Upper lobe of right lung (tissue), 1 donor: ENCODE measurements at regions not wholly inside any gene's neighbourhood (a gene's known extent, or its start where the extent isn't known, plus 50 kb on each side); places are given as distances from the start of the nearest gene placed in this dataset.
A peak's percentile ranks its signal among the peaks of the same experiment; 100 is the strongest.

ENCODE experiments used
- ATAC-seq: fragments of 200-7000 bp; cut with Tn5 transposase; one replicate; pipeline ENCODE4 v1.9.1; 2020; ENCODE audit warnings: mild to moderate bottlenecking, moderate library complexity
- DNase-seq: peaks from one replicate; pipeline ENCODE4 v3.0.0-alpha.2; 2020
- H3K27ac ChIP-seq: fragments of 200-600 bp; one replicate; pipeline ENCODE4 v1.8.0; 2022
- H3K27me3 ChIP-seq: fragments of 200-600 bp; one replicate; pipeline ENCODE4 v1.8.0; 2022; ENCODE audit warnings: mild to moderate bottlenecking
- H3K36me3 ChIP-seq: fragments of 200-600 bp; one replicate; pipeline ENCODE4 v1.8.0; 2022
- H3K4me1 ChIP-seq: fragments of 200-600 bp; one replicate; pipeline ENCODE4 v1.8.0; 2022
- H3K4me3 ChIP-seq: fragments of 200-600 bp; one replicate; pipeline ENCODE4 v1.8.0; 2022; ENCODE audit warnings: mild to moderate bottlenecking
- H3K9me3 ChIP-seq: fragments of 200-600 bp; one replicate; pipeline ENCODE4 v1.8.0; 2022
- intact Hi-C: fragments of 100-400 bp; cut with DNase I; formaldehyde crosslinking; loops from one replicate; pipeline ENCODE4 v1.11.0; 2022
- TF ChIP-seq, protein P1 (sequence below): fragments of 200-600 bp; IDR thresholded peaks from one replicate; pipeline ENCODE4 v1.8.0; 2022; ENCODE audit warnings: antibody characterized with exemption
- donor health status: DM: no; HTN: yes; CAD: no; lungs with severe emphysema.

GRCh38 chr6:85017352-85017751 is 253.0 kb upstream of the TBX18 start:
- Histone ChIP-seq H3K4me1 (no peaks in the 10 kb centered on the region), H3K27me3 (no peaks in the 10 kb centered on the region), H3K36me3 (no peaks in the 10 kb centered on the region), H3K4me3 (no peak overlapping the region), H3K9me3 (no peaks in the 10 kb centered on the region), H3K27ac (no peak overlapping the region)
- DNase-seq = no peak
- TF ChIP-seq, protein P1, sequence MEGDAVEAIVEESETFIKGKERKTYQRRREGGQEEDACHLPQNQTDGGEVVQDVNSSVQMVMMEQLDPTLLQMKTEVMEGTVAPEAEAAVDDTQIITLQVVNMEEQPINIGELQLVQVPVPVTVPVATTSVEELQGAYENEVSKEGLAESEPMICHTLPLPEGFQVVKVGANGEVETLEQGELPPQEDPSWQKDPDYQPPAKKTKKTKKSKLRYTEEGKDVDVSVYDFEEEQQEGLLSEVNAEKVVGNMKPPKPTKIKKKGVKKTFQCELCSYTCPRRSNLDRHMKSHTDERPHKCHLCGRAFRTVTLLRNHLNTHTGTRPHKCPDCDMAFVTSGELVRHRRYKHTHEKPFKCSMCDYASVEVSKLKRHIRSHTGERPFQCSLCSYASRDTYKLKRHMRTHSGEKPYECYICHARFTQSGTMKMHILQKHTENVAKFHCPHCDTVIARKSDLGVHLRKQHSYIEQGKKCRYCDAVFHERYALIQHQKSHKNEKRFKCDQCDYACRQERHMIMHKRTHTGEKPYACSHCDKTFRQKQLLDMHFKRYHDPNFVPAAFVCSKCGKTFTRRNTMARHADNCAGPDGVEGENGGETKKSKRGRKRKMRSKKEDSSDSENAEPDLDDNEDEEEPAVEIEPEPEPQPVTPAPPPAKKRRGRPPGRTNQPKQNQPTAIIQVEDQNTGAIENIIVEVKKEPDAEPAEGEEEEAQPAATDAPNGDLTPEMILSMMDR = no peak
- ATAC-seq = no peak
- intact Hi-C loops = no loop called here

- Histone ChIP-seq H3K36me3 (no peaks in the 10 kb centered on the region), H3K4me1 (no peaks in the 10 kb centered on the region), H3K9me3 (no peaks in the 10 kb centered on the region), H3K27me3 (no peaks in the 10 kb centered on the region), H3K4me3 (no peak overlapping the region), H3K27ac (no peak overlapping the region)
- ATAC-seq (no peak), DNase-seq (no peak)
- intact Hi-C loops = no loop called here
- TF ChIP-seq, protein P1 = no peak
These were observed 252.3 kb upstream of the TBX18 start for GRCh38 chr6:85016726-85017125.

- TF ChIP-seq, protein P1 = peak; percentile 63
- Histone ChIP-seq H3K36me3 (no peaks in the 10 kb centered on the region), H3K4me1 (no peaks in the 10 kb centered on the region), H3K27me3 (no peaks in the 10 kb centered on the region), H3K27ac (no peak overlapping the region), H3K4me3 (no peak overlapping the region), H3K9me3 (no peaks in the 10 kb centered on the region)
- DNase-seq = peak; percentile 69
- peak; percentile 85 for ATAC-seq
- intact Hi-C loops = no loop called here
These were observed 251.1 kb upstream of the TBX18 start for GRCh38 chr6:85015396-85015990.

DNA sequence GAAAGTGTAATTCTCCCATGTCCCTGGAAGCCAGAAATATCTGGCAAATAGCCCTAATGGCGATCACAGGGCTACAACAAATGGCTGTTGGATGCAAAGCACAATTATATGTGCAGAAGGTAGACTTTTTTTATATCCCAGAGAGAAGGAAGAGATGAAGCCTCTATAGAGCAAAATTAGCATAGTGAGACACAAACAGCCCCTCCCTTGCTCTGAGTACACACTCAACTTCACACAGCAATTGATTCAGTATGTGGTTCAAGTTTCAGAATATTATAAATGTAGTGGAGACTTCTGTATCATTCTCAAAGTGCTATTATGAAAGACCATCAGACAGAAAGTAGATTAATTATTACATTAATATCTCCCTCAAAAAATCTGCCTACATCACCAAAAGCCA is 246.5 kb upstream of the TBX18 start:
- Histone ChIP-seq H3K36me3 (no peaks in the 10 kb centered on the region), H3K4me1 (no peaks in the 10 kb centered on the region), H3K27me3 (no peaks in the 10 kb centered on the region), H3K27ac (no peak overlapping the region), H3K4me3 (no peak overlapping the region), H3K9me3 (no peaks in the 10 kb centered on the region)
- ATAC-seq (no peak), DNase-seq (no peak)
- TF ChIP-seq, protein P1 = no peak
- intact Hi-C loops = no loop called here

- no peak overlapping the region for H3K4me3 ChIP-seq
- no peaks in the 10 kb centered on the region for H3K36me3 ChIP-seq
- H3K9me3 ChIP-seq = no peaks in the 10 kb centered on the region
- intact Hi-C loops = no loop called here
- ATAC-seq (no peak), DNase-seq (no peak)
- no peaks in the 10 kb centered on the region for H3K27me3 ChIP-seq
- TF ChIP-seq, protein P1 = no peak
- H3K27ac ChIP-seq = no peak overlapping the region
- H3K4me1 ChIP-seq = no peaks in the 10 kb centered on the region
These were observed 244.1 kb upstream of the TBX18 start for GRCh38 chr6:85008296-85009009.
